ENCODE measurements at regions not wholly inside any gene's neighbourhood (a gene's known extent, or its start where the extent isn't known, plus 50 kb on each side); places are given as distances from the start of the nearest gene placed in this dataset.

GRCh38 chr9:99513441-99514112 lies 291.5 kb downstream of the SEC61B start:
- TF ChIP-seq GATA2 (IDR thresholded peaks at IDR 0.05; ENCODE audit: low read depth, low read length) = no peak
- no peak for TF ChIP-seq GATA3 (IDR thresholded peaks at IDR 0.05; ENCODE audit: low read depth, low read length)
